HEK293 (cell line): ENCODE measurements at regions not wholly inside any gene's neighbourhood (a gene's known extent, or its start where the extent isn't known, plus 50 kb on each side); places are given as distances from the start of the nearest gene placed in this dataset.

Experiments
- ZNF16 ChIP-seq: fragments of 450-650 bp; formaldehyde crosslinking; IDR thresholded peaks from 2 replicates; pipeline ENCODE4 v1.5.1; 2016; ENCODE audit warnings: low read depth, missing biosample characterization, missing genetic modification characterization
- ZNF23 ChIP-seq: fragments of 450-650 bp; formaldehyde crosslinking; IDR thresholded peaks from 2 replicates; pipeline ENCODE4 v1.5.1; 2016; ENCODE audit warnings: missing biosample characterization, missing genetic modification characterization, borderline replicate concordance
- ZNF530 ChIP-seq: fragments of 450-650 bp; formaldehyde crosslinking; IDR thresholded peaks from 2 replicates; pipeline ENCODE4 v1.5.1; 2016; ENCODE audit warnings: low read depth, missing biosample characterization, missing genetic modification characterization
- ZNF558 ChIP-seq: fragments of 450-650 bp; formaldehyde crosslinking; IDR thresholded peaks from 2 replicates; pipeline ENCODE4 v1.5.1; 2016; ENCODE audit warnings: missing biosample characterization, missing genetic modification characterization
- ZNF791 ChIP-seq: fragments of 450-650 bp; formaldehyde crosslinking; IDR thresholded peaks from 2 replicates; pipeline ENCODE4 v1.5.1; 2016; ENCODE audit warnings: missing biosample characterization, missing genetic modification characterization
- TF ChIP-seq, protein P1 (sequence below): fragments of 450-650 bp; formaldehyde crosslinking; IDR thresholded peaks from 2 replicates; pipeline ENCODE4 v1.5.1; 2016; ENCODE audit warnings: missing biosample characterization, missing genetic modification characterization
- TF ChIP-seq, protein P2 (sequence below): fragments of 450-650 bp; formaldehyde crosslinking; IDR thresholded peaks from 2 replicates; pipeline ENCODE4 v1.5.1; 2017; ENCODE audit warnings: missing biosample characterization, missing genetic modification characterization

DNA sequence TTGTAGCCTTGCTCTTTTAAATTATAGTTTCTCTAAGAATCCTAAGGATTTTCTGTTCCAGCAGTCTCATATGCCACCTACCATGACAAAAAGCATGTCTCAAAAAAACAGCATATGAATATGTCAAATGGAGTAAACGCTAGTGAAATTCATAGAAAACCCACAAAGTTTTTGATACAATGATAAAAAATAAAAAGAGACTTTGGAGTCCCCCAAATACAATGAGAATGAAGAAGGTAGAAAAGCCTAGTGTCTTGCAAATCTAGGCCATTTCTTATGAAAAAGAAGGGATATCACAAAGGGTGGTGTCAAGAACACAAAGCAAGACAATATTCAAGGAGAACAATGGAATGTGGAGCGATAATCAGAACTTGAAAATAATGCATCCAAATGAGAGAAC lies 668.5 kb downstream of the PLOD2 start:
- TF ChIP-seq ZNF16 (tag by site-specific recombination) = no peak
- no peak for TF ChIP-seq ZNF791
- TF ChIP-seq ZNF23 = no peak
- TF ChIP-seq, protein P1, sequence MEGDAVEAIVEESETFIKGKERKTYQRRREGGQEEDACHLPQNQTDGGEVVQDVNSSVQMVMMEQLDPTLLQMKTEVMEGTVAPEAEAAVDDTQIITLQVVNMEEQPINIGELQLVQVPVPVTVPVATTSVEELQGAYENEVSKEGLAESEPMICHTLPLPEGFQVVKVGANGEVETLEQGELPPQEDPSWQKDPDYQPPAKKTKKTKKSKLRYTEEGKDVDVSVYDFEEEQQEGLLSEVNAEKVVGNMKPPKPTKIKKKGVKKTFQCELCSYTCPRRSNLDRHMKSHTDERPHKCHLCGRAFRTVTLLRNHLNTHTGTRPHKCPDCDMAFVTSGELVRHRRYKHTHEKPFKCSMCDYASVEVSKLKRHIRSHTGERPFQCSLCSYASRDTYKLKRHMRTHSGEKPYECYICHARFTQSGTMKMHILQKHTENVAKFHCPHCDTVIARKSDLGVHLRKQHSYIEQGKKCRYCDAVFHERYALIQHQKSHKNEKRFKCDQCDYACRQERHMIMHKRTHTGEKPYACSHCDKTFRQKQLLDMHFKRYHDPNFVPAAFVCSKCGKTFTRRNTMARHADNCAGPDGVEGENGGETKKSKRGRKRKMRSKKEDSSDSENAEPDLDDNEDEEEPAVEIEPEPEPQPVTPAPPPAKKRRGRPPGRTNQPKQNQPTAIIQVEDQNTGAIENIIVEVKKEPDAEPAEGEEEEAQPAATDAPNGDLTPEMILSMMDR (tag by site-specific recombination) = no peak
- TF ChIP-seq ZNF558 (tag by site-specific recombination) = no peak
- TF ChIP-seq, protein P2, sequence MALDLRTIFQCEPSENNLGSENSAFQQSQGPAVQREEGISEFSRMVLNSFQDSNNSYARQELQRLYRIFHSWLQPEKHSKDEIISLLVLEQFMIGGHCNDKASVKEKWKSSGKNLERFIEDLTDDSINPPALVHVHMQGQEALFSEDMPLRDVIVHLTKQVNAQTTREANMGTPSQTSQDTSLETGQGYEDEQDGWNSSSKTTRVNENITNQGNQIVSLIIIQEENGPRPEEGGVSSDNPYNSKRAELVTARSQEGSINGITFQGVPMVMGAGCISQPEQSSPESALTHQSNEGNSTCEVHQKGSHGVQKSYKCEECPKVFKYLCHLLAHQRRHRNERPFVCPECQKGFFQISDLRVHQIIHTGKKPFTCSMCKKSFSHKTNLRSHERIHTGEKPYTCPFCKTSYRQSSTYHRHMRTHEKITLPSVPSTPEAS (tag by site-specific recombination) = no peak
- TF ChIP-seq ZNF530 (tag by site-specific recombination) = no peak
